ENCODE measurements at regions not wholly inside any gene's neighbourhood (a gene's known extent, or its start where the extent isn't known, plus 50 kb on each side); places are given as distances from the start of the nearest gene placed in this dataset.
"Not testable (repeated sequence)": the region's sequence is repeated elsewhere in the genome, so short reads cannot be mapped to it uniquely, and the experiment has no call there.

GRCh38 chr13:109265438-109265742 lies 521.0 kb downstream of the IRS2 start:
- DNase-seq, result not testable (repeated sequence)

GRCh38 chr13:109264603-109265437 lies 521.6 kb downstream of the IRS2 start:
- DNase-seq, result not testable (repeated sequence)

- not testable (repeated sequence) for DNase-seq
Measured at GRCh38 chr13:109257761-109258157, 528.6 kb downstream of the IRS2 start.

Data from activated T-cell treated with anti-CD3 and anti-CD28 coated beads, Interleukin-2, amount 50 U/mL, for 1 hour (primary cell).